NCI-H146 (cell line): ENCODE measurements at regions not wholly inside any gene's neighbourhood (a gene's known extent, or its start where the extent isn't known, plus 50 kb on each side); places are given as distances from the start of the nearest gene placed in this dataset.

Experiments used
- DNase-seq: peaks from one replicate; lab custom pipeline; 2025; lab: John Stamatoyannopoulos, UW

DNA sequence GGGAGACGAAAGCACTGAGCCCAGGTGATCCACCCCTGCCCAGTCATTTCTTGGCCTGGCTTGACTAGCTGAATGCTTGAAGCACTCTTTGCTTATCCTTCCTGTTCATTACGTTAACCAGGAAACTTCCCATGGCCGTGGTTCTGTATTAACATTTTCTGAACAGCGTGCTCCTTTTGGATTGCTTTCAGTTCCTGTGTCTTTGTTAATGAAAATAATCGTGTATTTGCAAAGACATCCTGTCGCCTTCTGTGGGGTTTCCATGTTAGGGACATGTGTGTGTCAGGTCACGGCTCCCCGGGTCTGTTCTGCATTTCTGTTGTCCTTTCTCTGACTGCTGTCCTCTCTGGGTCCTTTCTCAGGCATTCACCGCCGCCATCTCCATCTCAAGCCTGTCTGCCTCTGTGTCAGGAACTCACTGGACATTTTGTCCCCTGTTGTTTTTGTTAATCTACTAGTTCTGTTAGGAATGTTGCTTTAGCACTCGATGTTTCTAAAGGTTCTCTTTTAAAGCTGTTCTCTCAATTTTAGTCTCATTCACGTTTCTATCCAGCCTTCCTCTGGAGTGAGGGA, 434.1 kb upstream of the HS6ST1 start:
- DNase-seq, result no peak

DNA sequence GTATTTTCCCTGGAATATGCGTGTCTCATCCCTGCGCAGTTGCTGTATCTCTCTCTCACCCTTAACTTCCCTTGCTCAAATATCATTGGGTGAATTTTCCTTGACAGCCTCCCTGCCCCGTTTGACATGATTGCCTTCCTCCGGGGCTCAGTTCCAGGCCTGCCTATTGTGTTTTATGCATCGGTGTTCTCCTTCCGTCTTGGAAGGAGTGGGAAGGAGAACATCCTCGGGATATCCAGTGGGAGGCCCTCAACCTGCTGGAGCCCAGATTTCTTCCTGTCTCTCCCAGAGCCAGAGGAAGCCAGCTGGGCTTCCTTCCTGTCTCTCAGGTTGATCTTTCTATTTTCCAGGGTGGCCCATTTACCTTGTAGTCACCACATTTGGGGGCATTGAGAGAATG, 434.7 kb upstream of the HS6ST1 start:
- DNase-seq, result no peak

DNA sequence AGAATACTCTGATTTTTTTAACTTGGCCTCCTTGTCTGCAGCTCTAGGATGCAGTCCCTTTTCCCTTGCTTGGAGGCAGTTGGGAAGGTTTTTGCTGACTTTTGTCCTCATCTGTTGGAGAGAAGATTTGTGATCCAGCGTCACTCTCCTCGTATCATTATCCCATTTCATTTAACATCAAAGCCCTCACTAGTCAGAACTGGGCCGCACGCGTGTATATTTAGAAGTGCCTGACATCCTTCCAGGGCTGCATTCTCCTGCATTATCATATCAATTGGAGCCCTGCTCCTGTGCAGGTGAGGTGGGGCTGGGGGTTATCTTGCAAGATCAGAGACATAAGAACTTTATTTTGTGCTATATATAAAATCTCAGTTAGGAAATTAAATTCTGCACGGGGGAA, 435.1 kb upstream of the HS6ST1 start:
- no peak for DNase-seq

DNA sequence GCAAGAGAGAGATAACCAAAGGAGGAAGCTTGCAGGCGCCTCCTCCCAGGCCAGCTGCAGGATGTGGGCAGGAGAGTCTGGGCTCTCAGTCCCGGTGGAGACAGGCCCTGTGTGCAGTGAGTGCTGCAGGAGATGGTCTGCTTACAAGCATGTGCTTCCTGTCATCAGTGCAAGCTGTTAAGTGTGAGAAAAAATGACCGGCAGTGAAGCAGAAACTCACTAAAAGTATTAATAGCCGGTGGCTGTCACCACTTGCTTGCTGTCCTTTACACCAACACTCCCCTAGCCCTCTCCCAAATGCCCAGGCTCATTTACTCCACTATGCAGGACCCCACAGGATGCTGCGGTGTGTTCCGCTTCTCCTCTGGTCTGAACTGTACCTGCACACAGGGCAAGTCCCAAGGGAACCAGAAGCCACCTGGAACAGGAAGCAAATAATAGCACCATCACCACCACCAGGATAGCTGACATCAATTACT, 435.6 kb upstream of the HS6ST1 start:
- DNase-seq, result no peak

DNA sequence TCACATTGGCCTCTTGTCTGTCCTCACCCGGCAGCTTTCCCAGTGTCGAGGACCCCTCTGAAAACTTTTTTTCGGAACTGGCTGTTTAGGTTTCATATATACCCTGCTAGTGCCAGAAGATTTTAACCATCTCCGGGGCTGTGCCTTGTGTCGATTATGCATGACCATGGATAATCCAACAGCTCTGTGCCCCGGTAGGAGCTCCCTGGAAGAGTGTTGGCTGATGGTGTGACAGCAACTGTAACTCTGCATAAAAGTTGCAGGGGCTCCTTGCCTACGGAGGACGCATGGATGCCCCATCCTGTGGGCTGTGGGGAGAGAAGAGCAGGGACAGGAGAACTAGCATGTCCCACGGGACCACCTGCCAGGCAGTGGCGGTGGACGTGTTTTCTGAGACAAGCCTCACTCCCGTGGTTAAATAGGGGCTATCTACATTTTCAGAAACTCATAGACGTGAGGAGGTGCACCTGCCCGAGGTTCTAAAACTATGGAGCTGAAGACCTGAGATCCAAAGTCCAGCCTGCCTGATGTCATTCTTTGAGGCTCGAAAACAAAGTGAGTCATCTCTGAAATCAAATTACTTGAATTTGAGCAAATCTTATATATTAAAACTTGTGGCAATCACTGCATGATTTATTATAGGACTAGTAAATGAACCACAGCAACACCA, 437.2 kb upstream of the HS6ST1 start:
- no peak for DNase-seq

DNA sequence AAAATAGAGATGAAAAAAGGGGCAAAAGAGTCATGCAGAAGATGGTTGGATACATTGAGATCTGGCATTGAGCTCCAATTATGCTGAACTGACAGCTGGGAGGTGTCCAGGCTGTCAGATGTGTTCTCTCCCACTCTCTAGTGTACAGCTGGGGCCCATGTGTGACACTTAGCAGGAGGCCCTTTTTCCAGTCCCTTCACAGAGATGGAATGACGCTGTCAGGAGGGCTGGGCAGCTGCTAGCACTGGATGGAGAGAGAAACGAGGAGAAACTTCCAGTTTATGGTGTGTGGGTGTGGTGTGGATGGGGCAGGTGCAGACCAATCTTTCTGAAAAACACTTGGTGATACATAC, 437.7 kb upstream of the HS6ST1 start:
- DNase-seq, result peak; percentile 17

DNA sequence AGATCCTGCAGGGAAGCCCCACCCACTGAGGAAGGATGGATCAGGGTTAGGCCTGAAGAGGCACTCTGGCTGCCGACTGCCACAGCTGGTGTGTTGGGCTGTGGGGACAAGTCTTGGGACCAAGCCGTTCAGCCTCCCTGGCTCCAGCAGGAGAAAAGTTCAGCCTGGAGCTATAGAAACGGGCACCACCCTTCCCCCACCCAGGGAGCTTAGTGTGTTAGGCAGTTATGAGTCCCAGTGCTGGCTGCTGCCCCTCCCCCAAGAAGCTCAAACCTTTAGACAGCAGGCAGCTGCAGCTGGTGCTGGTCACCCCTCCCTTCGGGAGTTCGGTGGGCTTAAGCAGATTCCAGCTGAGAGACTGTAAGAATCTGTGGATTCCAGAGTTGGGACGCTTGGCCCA, 447.1 kb upstream of the HS6ST1 start:
- DNase-seq, result no peak

DNA sequence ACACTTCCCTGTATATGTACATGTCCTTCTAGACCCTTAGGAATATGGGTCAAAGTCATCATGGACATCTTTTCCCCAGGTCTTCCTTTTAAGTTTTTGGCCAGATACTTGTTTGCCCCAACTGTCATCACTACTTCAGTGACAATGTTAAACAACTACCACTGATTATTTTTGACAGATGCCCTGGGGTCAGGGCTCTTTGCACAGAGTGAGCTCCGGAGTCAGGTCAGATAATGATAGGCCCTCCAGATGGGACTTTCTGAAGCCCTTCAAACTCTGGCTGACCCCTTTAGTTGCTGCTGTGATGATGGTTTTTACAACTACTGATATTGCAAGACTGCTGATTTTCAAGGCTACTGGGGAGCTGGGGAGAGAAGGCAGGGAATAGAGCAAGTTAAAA, 449.4 kb upstream of the HS6ST1 start:
- no peak for DNase-seq

- DNase-seq, result no peak
These were observed 450.9 kb upstream of the HS6ST1 start for GRCh38 chr2:128769457-128770142.

DNA sequence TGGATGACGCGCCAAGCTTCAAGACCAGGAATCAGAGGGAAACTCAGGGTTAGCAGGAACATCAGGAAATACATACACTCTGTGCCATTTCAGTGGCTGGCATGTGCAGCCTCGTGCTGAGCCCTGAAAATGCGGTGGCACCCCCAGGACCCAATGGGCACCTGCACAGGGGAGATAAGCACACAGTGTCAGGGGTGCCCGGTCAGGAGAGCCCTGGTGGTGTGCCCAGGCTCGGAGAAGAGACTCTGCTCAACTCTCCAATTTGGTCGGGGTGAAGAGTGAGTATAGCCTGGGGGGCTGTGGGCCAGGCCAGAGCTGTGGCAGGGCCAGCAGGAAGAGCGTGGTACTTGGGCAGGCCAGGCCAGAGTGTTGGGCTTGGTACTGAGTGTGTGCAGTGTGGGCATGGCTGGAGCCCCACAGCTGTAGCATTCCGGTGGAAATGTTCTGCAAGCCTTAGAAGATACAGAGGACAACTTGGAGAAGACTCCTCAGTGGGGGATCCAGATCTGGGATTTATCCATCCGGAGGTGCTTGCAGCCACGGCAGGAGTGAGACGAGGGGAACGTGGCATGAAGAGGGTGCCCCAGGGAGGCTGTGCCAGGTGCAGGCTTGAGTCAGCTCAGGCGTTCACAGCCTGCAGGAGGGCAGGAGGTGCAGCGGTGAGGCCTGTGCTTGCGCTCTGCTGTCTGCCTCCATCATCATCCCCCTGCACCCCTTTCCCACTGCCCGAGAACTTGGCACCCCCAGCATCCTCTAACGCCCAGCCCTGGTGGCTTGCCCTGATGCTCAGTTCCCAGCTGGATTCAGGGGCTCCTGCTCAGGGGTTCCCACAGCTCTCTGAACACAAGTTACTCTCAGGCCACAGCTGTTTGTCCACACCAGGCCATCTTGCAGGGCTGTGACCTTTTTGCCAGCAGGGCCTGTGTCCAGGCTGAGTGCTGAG, 451.7 kb upstream of the HS6ST1 start:
- no peak for DNase-seq

- no peak for DNase-seq
These were observed 452.7 kb upstream of the HS6ST1 start for GRCh38 chr2:128771401-128771800.

GRCh38 chr2:128772671-128773070, 454.0 kb upstream of the HS6ST1 start:
- DNase-seq, result no peak

DNA sequence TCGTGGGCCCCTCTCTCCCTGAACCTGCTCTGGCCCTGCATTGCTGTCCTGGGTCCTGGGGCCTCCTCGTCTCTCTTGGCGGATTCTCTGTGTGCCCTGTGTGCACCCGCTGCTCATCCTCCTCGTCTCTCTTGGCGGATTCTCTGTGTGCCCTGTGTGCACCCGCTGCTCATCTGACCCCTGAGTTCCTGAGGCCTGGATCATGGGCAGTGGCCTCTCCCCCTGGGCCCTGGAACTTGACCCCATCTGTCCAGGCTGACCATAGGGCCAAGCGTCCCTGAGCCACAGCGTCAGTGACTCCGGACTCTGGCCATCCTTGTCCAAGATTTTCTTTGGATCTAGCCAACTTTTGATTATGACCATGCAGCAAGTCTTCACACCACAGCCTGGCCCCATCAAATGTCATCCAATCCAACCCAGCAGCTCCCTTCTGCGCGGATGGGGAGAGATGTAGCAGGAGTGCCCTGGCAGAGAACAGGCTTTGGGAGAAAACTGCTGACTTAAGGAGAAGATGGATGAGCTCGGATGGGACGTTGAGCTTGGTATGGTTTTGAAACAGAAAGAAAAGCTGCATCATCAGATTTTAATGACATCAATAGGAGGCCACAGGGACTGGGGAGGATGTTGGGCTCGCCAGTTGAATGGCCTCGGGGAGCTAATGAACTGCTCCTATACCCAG, 455.1 kb upstream of the HS6ST1 start:
- DNase-seq, result no peak

GRCh38 chr2:128774320-128775216, 455.9 kb upstream of the HS6ST1 start:
- no peak for DNase-seq

- DNase-seq, result no peak
These were observed 456.7 kb upstream of the HS6ST1 start for GRCh38 chr2:128775217-128775913.

DNA sequence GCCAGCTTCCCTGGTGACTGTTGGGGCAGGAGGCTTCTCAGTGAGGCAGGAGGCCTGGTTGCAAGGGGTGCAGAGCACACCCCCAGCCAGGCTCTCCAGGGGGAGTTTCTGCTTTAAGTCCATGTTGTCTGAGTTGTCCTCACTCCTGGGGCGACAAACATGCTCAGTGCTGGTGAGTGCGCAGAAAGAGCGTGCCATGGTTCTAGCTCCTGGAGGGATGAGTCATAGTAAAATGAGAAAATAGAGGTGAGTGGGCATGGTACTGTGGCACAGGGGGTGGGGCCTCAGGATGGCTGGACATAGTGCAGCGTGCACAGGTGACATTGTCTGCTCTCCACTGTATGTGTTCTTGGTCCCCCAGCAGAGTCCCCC, 457.2 kb upstream of the HS6ST1 start:
- DNase-seq, result no peak

GRCh38 chr2:128776461-128777195, 458.0 kb upstream of the HS6ST1 start:
- DNase-seq, result no peak

GRCh38 chr2:128777196-128778035, 458.7 kb upstream of the HS6ST1 start:
- no peak for DNase-seq

- no peak for DNase-seq
These were observed 460.2 kb upstream of the HS6ST1 start for GRCh38 chr2:128778843-128779242.
